ENCODE measurements at regions not wholly inside any gene's neighbourhood (a gene's known extent, or its start where the extent isn't known, plus 50 kb on each side); places are given as distances from the start of the nearest gene placed in this dataset.

GRCh38 chr11:92892802-92893684 lies 76.4 kb upstream of the MTNR1B start:
- Histone ChIP-seq H3K4me3 (no peak overlapping the region), H3K9me3 (no peaks in the 10 kb centered on the region), H3K27ac (no peak overlapping the region), H3K27me3 (no peaks in the 10 kb centered on the region), H3K4me1 (no peaks in the 10 kb centered on the region), H3K36me3 (no peaks in the 10 kb centered on the region)
- TF ChIP-seq POLR2A (IDR thresholded peaks at IDR 0.05) (no peak), CTCF (IDR thresholded peaks at IDR 0.05) (no peak)
- 63 to 64% methylated on average over 4 of the region's 4 CpGs for WGBS, 2 donors
- DNase-seq: no peak
- intact Hi-C loops (cut with DNase I): no loop called here

GRCh38 chr11:92894197-92894596 lies 75.3 kb upstream of the MTNR1B start:
- Histone ChIP-seq H3K36me3 (no peaks in the 10 kb centered on the region), H3K27ac (no peak overlapping the region), H3K4me3 (no peak overlapping the region), H3K4me1 (no peaks in the 10 kb centered on the region), H3K27me3 (no peaks in the 10 kb centered on the region), H3K9me3 (no peaks in the 10 kb centered on the region)
- intact Hi-C loops (cut with DNase I): no loop called here
- WGBS, 2 donors: 80 to 84% methylated on average over 3 of the region's 3 CpGs
- TF ChIP-seq CTCF (IDR thresholded peaks at IDR 0.05) (no peak), POLR2A (IDR thresholded peaks at IDR 0.05) (no peak)
- no peak for DNase-seq

GRCh38 chr11:92897487-92897886 lies 72.0 kb upstream of the MTNR1B start:
- no peaks in the 10 kb centered on the region for H3K27me3 ChIP-seq
- DNase-seq: no peak
- H3K27ac ChIP-seq: no peak overlapping the region
- WGBS, 2 donors: 84 to 91% methylated on average over 6 of the region's 6 CpGs
- no peak overlapping the region for H3K4me3 ChIP-seq
- no peaks in the 10 kb centered on the region for H3K9me3 ChIP-seq
- no peaks in the 10 kb centered on the region for H3K4me1 ChIP-seq
- H3K36me3 ChIP-seq: no peaks in the 10 kb centered on the region
- intact Hi-C loops (cut with DNase I): no loop called here
- TF ChIP-seq CTCF (IDR thresholded peaks at IDR 0.05) (no peak), POLR2A (IDR thresholded peaks at IDR 0.05) (no peak)

- H3K36me3 ChIP-seq: no peaks in the 10 kb centered on the region
- no peak overlapping the region for H3K4me3 ChIP-seq
- H3K27ac ChIP-seq: no peak overlapping the region
- H3K9me3 ChIP-seq: no peaks in the 10 kb centered on the region
- no peak for DNase-seq
- no peaks in the 10 kb centered on the region for H3K4me1 ChIP-seq
- WGBS, 2 donors: 79 to 81% methylated on average over 1 of the region's 1 CpG
- TF ChIP-seq POLR2A (IDR thresholded peaks at IDR 0.05) (no peak), CTCF (IDR thresholded peaks at IDR 0.05) (no peak)
- intact Hi-C loops (cut with DNase I): no loop called here
- H3K27me3 ChIP-seq: no peaks in the 10 kb centered on the region
Observed at GRCh38 chr11:92902417-92902816, 67.0 kb upstream of the MTNR1B start.

GRCh38 chr11:92907671-92908070 lies 61.8 kb upstream of the MTNR1B start:
- WGBS, 2 donors: 45 to 46% methylated on average over 4 of the region's 4 CpGs
- TF ChIP-seq POLR2A (IDR thresholded peaks at IDR 0.05): no peak
- TF ChIP-seq CTCF (IDR thresholded peaks at IDR 0.05): no peak
- intact Hi-C loops (cut with DNase I): no loop called here
- H3K4me3 ChIP-seq: no peak overlapping the region
- no peaks in the 10 kb centered on the region for H3K36me3 ChIP-seq
- no peaks in the 10 kb centered on the region for H3K9me3 ChIP-seq
- no peak for DNase-seq
- no peaks in the 10 kb centered on the region for H3K4me1 ChIP-seq
- no peaks in the 10 kb centered on the region for H3K27me3 ChIP-seq
- no peak overlapping the region for H3K27ac ChIP-seq

Measured in esophagus squamous epithelium (tissue), 5 donors.